ENCODE measurements at regions not wholly inside any gene's neighbourhood (a gene's known extent, or its start where the extent isn't known, plus 50 kb on each side); places are given as distances from the start of the nearest gene placed in this dataset.

DNA sequence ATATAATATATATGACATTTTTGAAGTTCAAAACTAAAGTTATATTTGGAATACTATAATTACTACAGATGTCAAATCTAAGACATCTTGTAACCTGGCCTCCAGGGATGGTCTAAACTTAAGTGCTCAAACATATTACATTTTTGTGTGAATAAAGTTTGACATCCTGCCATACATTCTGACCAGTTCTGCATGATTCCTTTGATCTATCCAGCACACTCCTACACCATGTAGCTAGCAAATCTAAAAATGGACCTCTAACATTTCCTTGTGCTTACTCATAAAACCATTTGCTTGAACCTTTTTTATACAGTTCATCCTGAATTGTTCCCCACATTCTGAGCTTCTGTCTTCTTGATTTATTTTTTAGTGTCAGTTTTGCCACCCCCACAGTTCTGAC is 294.3 kb upstream of the ZNF804A start:
- Mint-ChIP-seq H3K4me3 (no peak overlapping the region), H3K36me3 (no peaks in the 10 kb centered on the region), H3K27ac (no peak overlapping the region), H3K4me1 (no peaks in the 10 kb centered on the region), H3K9me3 (peaks cover 0 to 8% (median 0%) of the 10 kb centered on the region in 11 donors), H3K27me3 (no peaks in the 10 kb centered on the region)
- ChIA-PET POLR2A (no interaction called here), CTCF (no interaction called here)
- DNase-seq: no peak
- Histone ChIP-seq H3K4me3 (ENCODE audit: low read length) (no peak overlapping the region), H3K9me3 (ENCODE audit: control insufficient read depth in 2 of 3, low read length in 3 of 3) (no peaks in the 10 kb centered on the region), H3K27ac (ENCODE audit: low read depth, low read length) (no peak overlapping the region), H3K27me3 (ENCODE audit: control insufficient read depth in 2 of 2, insufficient read depth in 2 of 2, low read length in 2 of 2) (no peaks in the 10 kb centered on the region), H3K36me3 (ENCODE audit: control insufficient read depth in 2 of 3, insufficient read depth in 3 of 3, low read length in 3 of 3) (no peaks in the 10 kb centered on the region), H3K4me1 (ENCODE audit: control insufficient read depth in 2 of 2, insufficient read depth in 2 of 2, low read length in 2 of 2) (no peaks in the 10 kb centered on the region)
- intact Hi-C loops (cut with micrococcal nuclease): no loop called here
- no peak for ATAC-seq

DNA sequence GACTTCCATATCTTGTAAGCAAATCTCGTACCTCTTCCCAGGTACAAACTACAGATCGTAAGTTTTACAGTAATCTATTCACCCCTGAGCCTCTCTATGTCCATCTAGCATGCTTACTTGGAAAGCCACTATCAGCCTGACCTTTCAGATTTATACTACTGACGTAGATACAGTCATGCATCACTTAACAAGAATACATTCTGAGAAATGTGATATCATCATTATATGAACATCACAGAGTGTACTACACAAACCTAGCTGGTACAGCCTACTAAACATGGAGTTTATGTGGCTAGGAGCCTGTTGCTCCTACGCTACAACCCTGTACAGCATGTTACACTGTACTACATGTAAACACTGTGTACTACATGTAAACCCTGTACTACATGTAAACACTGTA is 293.2 kb upstream of the ZNF804A start:
- Histone ChIP-seq H3K36me3 (ENCODE audit: control insufficient read depth in 2 of 3, insufficient read depth in 3 of 3, low read length in 3 of 3) (no peaks in the 10 kb centered on the region), H3K4me1 (ENCODE audit: control insufficient read depth in 2 of 2, insufficient read depth in 2 of 2, low read length in 2 of 2) (no peaks in the 10 kb centered on the region), H3K9me3 (ENCODE audit: control insufficient read depth in 2 of 3, low read length in 3 of 3) (no peaks in the 10 kb centered on the region), H3K4me3 (ENCODE audit: low read length) (no peak overlapping the region), H3K27ac (ENCODE audit: low read depth, low read length) (no peak overlapping the region), H3K27me3 (ENCODE audit: control insufficient read depth in 2 of 2, insufficient read depth in 2 of 2, low read length in 2 of 2) (no peaks in the 10 kb centered on the region)
- no peaks in the 10 kb centered on the region for H3K36me3 Mint-ChIP-seq
- CTCF ChIA-PET: no interaction called here
- no peak for ATAC-seq
- H3K4me3 Mint-ChIP-seq: no peak overlapping the region
- no peaks in the 10 kb centered on the region for H3K27me3 Mint-ChIP-seq
- H3K27ac Mint-ChIP-seq: no peak overlapping the region
- H3K9me3 Mint-ChIP-seq: peaks cover 0 to 8% (median 0%) of the 10 kb centered on the region in 11 donors
- DNase-seq: no peak
- intact Hi-C loops (cut with micrococcal nuclease): no loop called here
- POLR2A ChIA-PET: no interaction called here
- H3K4me1 Mint-ChIP-seq: no peaks in the 10 kb centered on the region

DNA sequence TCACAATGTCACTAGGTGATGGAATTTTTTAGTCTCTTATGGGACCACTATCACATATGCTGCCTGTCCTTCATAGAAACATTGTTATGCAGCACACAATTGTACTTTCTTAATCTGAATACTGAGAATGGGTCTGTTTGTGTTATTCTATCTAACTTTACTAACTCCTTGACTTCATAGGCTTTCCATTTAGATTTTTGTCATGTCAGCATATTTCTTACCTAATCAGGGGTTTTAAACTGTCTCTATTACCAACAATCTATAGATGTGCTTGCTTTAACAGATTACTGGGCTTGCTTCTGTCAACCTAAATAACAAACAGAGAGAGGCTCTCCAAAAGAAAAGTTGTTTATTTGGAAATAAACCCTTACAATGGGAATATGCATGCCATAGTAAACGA is 289.6 kb upstream of the ZNF804A start:
- Mint-ChIP-seq H3K4me1 (no peaks in the 10 kb centered on the region), H3K4me3 (no peak overlapping the region), H3K27ac (no peak overlapping the region), H3K27me3 (no peaks in the 10 kb centered on the region), H3K36me3 (no peaks in the 10 kb centered on the region), H3K9me3 (peaks cover 0 to 11% (median 0%) of the 10 kb centered on the region in 11 donors)
- Histone ChIP-seq H3K4me1 (ENCODE audit: control insufficient read depth in 2 of 2, insufficient read depth in 2 of 2, low read length in 2 of 2) (no peaks in the 10 kb centered on the region), H3K27me3 (ENCODE audit: control insufficient read depth in 2 of 2, insufficient read depth in 2 of 2, low read length in 2 of 2) (no peaks in the 10 kb centered on the region), H3K27ac (ENCODE audit: low read depth, low read length) (no peak overlapping the region), H3K36me3 (ENCODE audit: control insufficient read depth in 2 of 3, insufficient read depth in 3 of 3, low read length in 3 of 3) (no peaks in the 10 kb centered on the region), H3K4me3 (ENCODE audit: low read length) (no peak overlapping the region), H3K9me3 (ENCODE audit: control insufficient read depth in 2 of 3, low read length in 3 of 3) (no peaks in the 10 kb centered on the region)
- ChIA-PET CTCF (no interaction called here), POLR2A (no interaction called here)
- ATAC-seq (no peak), DNase-seq (no peak)
- intact Hi-C loops (cut with micrococcal nuclease): no loop called here

DNA sequence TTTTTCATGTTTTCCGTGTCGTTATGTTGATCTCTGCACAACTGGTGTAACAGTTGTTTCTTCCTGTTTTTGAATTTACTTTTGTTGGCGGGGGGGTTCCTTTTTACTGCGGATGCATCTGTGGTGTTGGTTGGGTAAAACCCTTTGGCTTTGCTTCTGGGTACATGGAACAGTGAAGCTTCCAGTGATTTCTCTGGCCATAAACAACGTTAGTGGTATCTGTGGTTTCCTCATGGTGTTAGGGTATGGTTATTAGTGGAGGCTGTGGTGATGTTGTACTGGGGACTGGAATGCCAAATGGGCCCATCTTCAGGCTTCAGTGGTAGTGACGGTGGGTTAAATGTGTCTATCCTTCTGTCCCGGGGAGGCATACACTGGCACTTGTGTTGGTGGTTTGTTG is 285.4 kb upstream of the ZNF804A start:
- Mint-ChIP-seq H3K27ac (no peak overlapping the region), H3K9me3 (peaks cover 0 to 7% (median 0%) of the 10 kb centered on the region in 11 donors), H3K36me3 (no peaks in the 10 kb centered on the region), H3K4me1 (no peaks in the 10 kb centered on the region), H3K27me3 (no peaks in the 10 kb centered on the region), H3K4me3 (no peak overlapping the region)
- ChIA-PET CTCF (no interaction called here), POLR2A (no interaction called here)
- Histone ChIP-seq H3K27ac (ENCODE audit: low read depth, low read length) (no peak overlapping the region), H3K9me3 (ENCODE audit: control insufficient read depth in 2 of 3, low read length in 3 of 3) (no peaks in the 10 kb centered on the region), H3K36me3 (ENCODE audit: control insufficient read depth in 2 of 3, insufficient read depth in 3 of 3, low read length in 3 of 3) (no peaks in the 10 kb centered on the region), H3K27me3 (ENCODE audit: control insufficient read depth in 2 of 2, insufficient read depth in 2 of 2, low read length in 2 of 2) (no peaks in the 10 kb centered on the region), H3K4me1 (ENCODE audit: control insufficient read depth in 2 of 2, insufficient read depth in 2 of 2, low read length in 2 of 2) (no peaks in the 10 kb centered on the region), H3K4me3 (ENCODE audit: low read length) (no peak overlapping the region)
- no peak for DNase-seq
- ATAC-seq: no peak
- intact Hi-C loops (cut with micrococcal nuclease): no loop called here

DNA sequence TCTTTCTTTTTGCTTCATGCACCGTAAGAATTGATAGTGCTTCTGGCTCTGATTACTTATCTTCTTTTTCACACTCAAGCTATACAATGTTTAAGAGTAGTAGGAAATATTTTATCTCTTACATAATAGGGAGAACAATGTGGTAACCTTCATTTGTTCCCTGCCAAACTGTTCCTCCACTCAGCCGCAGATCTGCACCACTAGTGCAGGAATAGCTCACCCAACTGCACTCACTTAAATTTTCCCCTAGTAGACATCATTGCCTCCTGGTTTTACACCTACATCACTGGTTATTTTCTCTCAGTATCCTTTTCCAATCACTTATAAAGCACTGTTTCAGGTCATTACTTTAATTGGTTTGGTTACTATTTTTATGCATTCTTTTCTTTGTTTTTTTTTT is 283.5 kb upstream of the ZNF804A start:
- H3K36me3 Mint-ChIP-seq: no peaks in the 10 kb centered on the region
- H3K27me3 ChIP-seq (ENCODE audit: control insufficient read depth in 2 of 2, insufficient read depth in 2 of 2, low read length in 2 of 2): no peaks in the 10 kb centered on the region
- no peaks in the 10 kb centered on the region for H3K4me1 Mint-ChIP-seq

DNA sequence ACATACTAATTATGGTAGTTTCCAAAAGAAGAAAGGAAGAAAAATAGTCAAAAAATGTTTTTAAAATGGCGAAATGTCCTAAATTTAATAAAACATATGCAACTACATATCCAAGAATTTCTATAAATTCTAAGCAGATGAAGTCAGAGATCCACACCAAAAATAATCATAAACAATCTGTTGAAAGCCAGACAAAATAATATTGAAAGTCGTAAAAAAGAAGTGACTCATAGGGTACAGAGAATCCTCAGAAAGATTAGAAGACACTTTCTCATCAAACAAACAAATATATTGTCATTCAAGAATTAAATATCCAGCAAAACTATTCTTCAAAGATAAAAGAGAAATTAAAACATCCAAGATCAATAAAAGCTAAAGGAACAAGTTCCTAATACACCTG is 281.4 kb upstream of the ZNF804A start:
- POLR2A ChIA-PET: no interaction called here
- no peak overlapping the region for H3K27ac ChIP-seq (ENCODE audit: low read depth, low read length)
- intact Hi-C loops (cut with micrococcal nuclease): no loop called here

More for the DNA sequence above, 283.5 kb upstream of the ZNF804A start:
- Mint-ChIP-seq H3K9me3 (peaks cover 0 to 9% (median 0%) of the 10 kb centered on the region in 11 donors), H3K27me3 (no peaks in the 10 kb centered on the region), H3K27ac (no peak overlapping the region), H3K4me3 (no peak overlapping the region)
- ATAC-seq (no peak), DNase-seq (no peak)
- H3K4me1 ChIP-seq (ENCODE audit: control insufficient read depth in 2 of 2, insufficient read depth in 2 of 2, low read length in 2 of 2): no peaks in the 10 kb centered on the region
- H3K4me3 ChIP-seq (ENCODE audit: low read length): no peak overlapping the region
- CTCF ChIA-PET: no interaction called here
- H3K27ac ChIP-seq (ENCODE audit: low read depth, low read length): no peak overlapping the region
- no peaks in the 10 kb centered on the region for H3K36me3 ChIP-seq (ENCODE audit: control insufficient read depth in 2 of 3, insufficient read depth in 3 of 3, low read length in 3 of 3)
- intact Hi-C loops (cut with micrococcal nuclease): no loop called here
- POLR2A ChIA-PET: no interaction called here
- no peaks in the 10 kb centered on the region for H3K9me3 ChIP-seq (ENCODE audit: control insufficient read depth in 2 of 3, low read length in 3 of 3)

DNA sequence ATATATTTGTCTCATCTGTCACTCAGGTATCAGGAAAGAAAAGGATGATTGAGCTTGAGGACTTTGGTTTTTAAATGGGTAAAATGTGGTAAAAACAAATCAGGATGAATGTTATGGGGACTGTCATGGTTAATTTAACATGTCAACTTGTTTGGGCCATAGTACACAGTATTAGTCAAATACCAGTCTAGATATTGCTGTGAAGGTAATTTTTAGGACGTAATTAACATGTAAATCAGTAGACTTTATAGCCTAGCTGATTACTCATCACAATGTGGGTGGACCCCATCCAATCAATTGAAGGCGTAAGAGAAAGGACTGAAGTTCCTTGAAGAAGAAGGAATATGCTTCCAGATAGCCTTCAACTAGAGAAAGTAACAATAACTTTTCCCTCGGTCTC is 275.7 kb upstream of the ZNF804A start:
- intact Hi-C loops (cut with micrococcal nuclease): no loop called here
- Mint-ChIP-seq H3K4me1 (no peaks in the 10 kb centered on the region), H3K4me3 (no peak overlapping the region), H3K27me3 (no peaks in the 10 kb centered on the region), H3K9me3 (peaks cover 0 to 11% (median 0%) of the 10 kb centered on the region in 11 donors), H3K27ac (no peak overlapping the region), H3K36me3 (no peaks in the 10 kb centered on the region)
- POLR2A ChIA-PET: no interaction called here
- ATAC-seq (no peak), DNase-seq (no peak)
- CTCF ChIA-PET: no interaction called here
- no peaks in the 10 kb centered on the region for H3K9me3 ChIP-seq (ENCODE audit: control insufficient read depth in 2 of 3, low read length in 3 of 3)
- H3K27ac ChIP-seq (ENCODE audit: low read depth, low read length): no peak overlapping the region
- no peaks in the 10 kb centered on the region for H3K27me3 ChIP-seq (ENCODE audit: control insufficient read depth in 2 of 2, insufficient read depth in 2 of 2, low read length in 2 of 2)
- no peak overlapping the region for H3K4me3 ChIP-seq (ENCODE audit: low read length)
- H3K4me1 ChIP-seq (ENCODE audit: control insufficient read depth in 2 of 2, insufficient read depth in 2 of 2, low read length in 2 of 2): no peaks in the 10 kb centered on the region
- H3K36me3 ChIP-seq (ENCODE audit: control insufficient read depth in 2 of 3, insufficient read depth in 3 of 3, low read length in 3 of 3): no peaks in the 10 kb centered on the region

More for the DNA sequence above, 281.4 kb upstream of the ZNF804A start:
- Mint-ChIP-seq H3K9me3 (peaks cover 0 to 12% (median 0%) of the 10 kb centered on the region in 11 donors), H3K27ac (no peak overlapping the region), H3K4me3 (no peak overlapping the region), H3K4me1 (no peaks in the 10 kb centered on the region), H3K36me3 (no peaks in the 10 kb centered on the region), H3K27me3 (no peaks in the 10 kb centered on the region)
- Histone ChIP-seq H3K36me3 (ENCODE audit: control insufficient read depth in 2 of 3, insufficient read depth in 3 of 3, low read length in 3 of 3) (no peaks in the 10 kb centered on the region), H3K9me3 (ENCODE audit: control insufficient read depth in 2 of 3, low read length in 3 of 3) (no peaks in the 10 kb centered on the region), H3K27me3 (ENCODE audit: control insufficient read depth in 2 of 2, insufficient read depth in 2 of 2, low read length in 2 of 2) (no peaks in the 10 kb centered on the region), H3K4me1 (ENCODE audit: control insufficient read depth in 2 of 2, insufficient read depth in 2 of 2, low read length in 2 of 2) (no peaks in the 10 kb centered on the region), H3K4me3 (ENCODE audit: low read length) (no peak overlapping the region)
- ATAC-seq: no peak
- no peak for DNase-seq
- CTCF ChIA-PET: no interaction called here

Measured in naive thymus-derived CD4-positive, alpha-beta T cell (primary cell).